NCI-H146 treated with DMSO at 0.1 percent for 48 hours (cell line): ENCODE measurements at regions not wholly inside any gene's neighbourhood (a gene's known extent, or its start where the extent isn't known, plus 50 kb on each side); places are given as distances from the start of the nearest gene placed in this dataset.
"Not testable (repeated sequence)": the region's sequence is repeated elsewhere in the genome, so short reads cannot be mapped to it uniquely, and the experiment has no call there.

Experiments used
- DNase-seq: peaks from one replicate; lab custom pipeline; 2025; ENCODE audit not compliant: unreplicated experiment; lab: John Stamatoyannopoulos, UW

- DNase-seq, result no peak
Measured at GRCh38 chr6:164741938-164742451, 567.4 kb downstream of the C6orf118 start.

- DNase-seq, result not testable (repeated sequence)
Measured at GRCh38 chr6:164736090-164736489, 573.3 kb downstream of the C6orf118 start.

DNA sequence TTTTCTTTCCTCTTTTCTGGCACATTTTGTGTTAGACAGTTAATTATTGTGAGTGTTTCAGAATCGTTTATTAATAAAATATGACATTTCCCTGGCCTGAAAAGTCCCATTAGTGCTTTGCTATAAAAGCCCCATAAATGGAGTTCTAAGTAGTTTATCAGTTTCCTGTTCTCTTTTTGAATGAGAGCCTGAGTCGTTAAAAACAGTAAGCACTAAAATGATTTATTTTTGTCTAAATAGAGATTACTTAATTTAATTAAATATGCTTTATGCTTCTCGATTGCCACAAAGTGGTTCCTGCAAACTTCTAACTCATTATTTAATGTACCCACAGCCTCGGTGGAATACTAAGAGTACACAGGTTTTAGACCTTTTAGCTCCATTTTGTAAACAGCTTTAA is 577.9 kb downstream of the C6orf118 start:
- no peak for DNase-seq

DNA sequence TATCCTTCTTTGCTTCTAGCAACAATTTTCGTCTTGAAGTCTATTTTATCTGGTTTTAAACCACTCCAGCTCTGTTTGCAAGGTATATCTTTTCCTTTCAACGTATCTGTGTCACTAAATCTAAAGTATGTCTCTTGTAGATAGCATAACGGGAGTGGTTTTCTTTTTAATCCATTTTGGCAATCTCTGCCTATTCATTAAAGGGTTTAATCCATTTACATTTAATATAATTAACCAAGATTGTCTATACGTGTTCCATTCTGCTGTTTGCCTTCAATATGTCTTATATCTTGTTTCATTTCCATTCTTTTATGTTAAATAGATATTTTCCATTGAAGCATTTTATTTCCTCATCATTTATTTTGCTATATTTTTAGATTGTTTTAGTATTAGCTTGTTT is 587.9 kb downstream of the C6orf118 start:
- no peak for DNase-seq

GRCh38 chr6:164700497-164700896 is 608.9 kb downstream of the C6orf118 start:
- no peak for DNase-seq

GRCh38 chr6:164695896-164696295 is 613.5 kb downstream of the C6orf118 start:
- no peak for DNase-seq

GRCh38 chr6:164694386-164694785 is 615.0 kb downstream of the C6orf118 start:
- DNase-seq, result no peak

- no peak for DNase-seq
Measured at GRCh38 chr6:164693944-164694343, 615.5 kb downstream of the C6orf118 start.

- DNase-seq, result no peak
Measured at GRCh38 chr6:164692772-164693510, 616.5 kb downstream of the C6orf118 start.

GRCh38 chr6:164690702-164691500 is 618.5 kb downstream of the C6orf118 start:
- DNase-seq, result no peak

DNA sequence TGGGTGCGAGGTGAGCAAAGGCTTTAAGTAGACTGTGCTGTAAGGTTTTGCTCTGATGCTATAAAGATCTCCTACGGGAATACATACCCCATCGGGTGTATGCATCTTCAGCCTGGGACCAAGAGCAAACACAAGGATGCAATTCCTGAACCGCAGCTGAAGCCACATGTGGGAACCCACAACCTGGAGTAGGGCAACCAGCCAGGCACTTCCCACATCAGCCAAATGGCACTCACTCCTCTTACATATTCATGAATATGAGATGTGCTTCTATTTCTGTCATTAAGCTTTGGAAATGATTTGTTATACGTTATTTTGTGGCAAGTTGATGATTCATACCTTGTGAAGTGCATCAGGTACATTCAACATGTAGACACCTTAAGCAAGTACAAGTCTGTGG is 619.2 kb downstream of the C6orf118 start:
- DNase-seq, result no peak

- no peak for DNase-seq
Measured at GRCh38 chr6:164665328-164665727, 644.1 kb downstream of the C6orf118 start.

- DNase-seq, result no peak
Measured at GRCh38 chr6:164663634-164664033, 645.8 kb downstream of the C6orf118 start.

- DNase-seq, result no peak
Measured at GRCh38 chr6:164661716-164662115, 647.7 kb downstream of the C6orf118 start.

DNA sequence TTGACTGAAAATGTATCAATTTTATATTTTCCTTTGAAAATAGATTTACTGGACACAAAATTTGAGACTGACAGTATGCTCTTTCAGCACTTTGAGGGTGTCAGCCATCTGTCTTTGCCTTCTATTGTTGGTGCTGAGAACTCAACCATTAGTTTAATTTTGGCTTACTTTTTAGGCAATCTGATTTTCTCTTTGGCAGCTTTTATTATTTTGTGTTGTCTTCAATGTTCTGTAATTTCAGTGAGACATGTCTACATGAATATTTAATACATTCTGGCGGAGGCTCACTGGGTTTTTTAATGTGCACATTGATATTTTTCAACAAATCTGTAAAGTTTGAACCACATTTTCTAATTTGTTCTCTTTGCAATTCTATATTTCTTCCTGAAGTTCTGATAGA is 648.6 kb downstream of the C6orf118 start:
- no peak for DNase-seq

DNA sequence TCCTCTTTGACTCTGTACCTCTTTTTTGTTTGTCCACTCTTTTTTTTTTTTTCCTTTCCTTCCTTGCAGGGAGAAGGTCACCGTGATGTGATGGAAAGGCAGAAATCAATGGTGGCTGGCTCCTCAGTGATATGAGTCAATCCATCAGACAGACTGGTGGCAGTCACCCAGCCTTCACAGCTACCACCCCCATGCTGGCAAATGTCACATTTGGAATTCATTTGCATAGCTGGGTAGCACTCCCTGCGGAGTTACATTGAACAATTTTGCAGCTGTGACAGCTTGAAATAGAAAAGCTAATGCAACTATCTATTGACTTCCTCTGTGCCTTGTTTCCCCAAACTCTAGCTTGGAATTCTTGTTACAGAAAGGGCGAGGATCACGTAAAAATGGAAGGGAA is 668.4 kb downstream of the C6orf118 start:
- peak; percentile 37 for DNase-seq

DNA sequence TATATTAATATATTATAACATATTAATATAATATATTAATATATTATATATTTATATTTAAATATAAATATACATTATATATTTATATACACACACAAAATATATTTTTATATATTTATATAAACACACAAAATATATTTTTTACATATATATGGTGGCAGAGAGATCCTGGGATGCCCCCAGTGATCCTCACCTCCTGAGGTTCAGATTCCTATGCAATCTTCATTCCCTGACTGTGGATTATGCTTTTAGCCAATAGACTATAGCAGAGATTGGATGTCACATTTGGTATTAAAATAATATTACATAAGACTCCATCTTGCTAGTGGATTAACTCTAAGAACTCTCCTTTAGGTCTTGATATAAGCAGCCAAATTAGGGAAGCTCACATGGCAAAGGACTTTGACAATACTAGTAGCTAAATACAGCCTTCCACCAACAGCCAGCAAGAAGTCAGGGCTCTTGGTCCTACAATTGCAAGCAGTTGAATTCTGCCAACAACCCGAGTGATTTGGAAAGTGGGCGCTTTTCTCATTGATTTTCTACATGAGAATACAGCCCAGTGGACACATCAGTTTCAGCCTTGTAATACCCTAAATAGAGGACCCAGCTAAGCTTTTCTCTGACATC is 681.0 kb downstream of the C6orf118 start:
- no peak for DNase-seq

- no peak for DNase-seq
Measured at GRCh38 chr6:164616917-164617524, 692.4 kb downstream of the C6orf118 start.

- DNase-seq, result no peak
Measured at GRCh38 chr6:164612751-164613150, 696.7 kb downstream of the C6orf118 start.

DNA sequence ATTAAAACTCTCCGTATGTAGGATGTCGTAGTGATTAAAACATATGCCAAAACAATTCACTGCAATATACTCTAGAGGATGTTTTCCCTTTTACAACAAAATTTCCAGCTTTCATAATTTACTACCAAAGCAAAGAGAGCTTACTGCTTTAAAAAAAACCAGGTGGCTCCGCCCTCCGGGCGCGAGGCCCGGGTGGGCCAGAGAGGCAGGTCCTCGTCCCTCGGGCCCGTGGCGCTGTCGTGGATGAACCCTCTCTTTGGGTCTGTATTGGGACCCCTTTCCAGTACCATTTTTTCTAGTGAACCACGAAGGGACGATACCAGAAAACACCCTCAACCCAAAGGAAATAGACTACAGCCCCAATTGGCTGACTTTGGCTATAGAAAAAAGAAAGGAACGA is 698.5 kb downstream of the C6orf118 start:
- not testable (repeated sequence) for DNase-seq

GRCh38 chr6:164602415-164602814 is 707.0 kb downstream of the C6orf118 start:
- DNase-seq, result not testable (repeated sequence)
